Fibroblast of villous mesenchyme (primary cell): ENCODE measurements at regions not wholly inside any gene's neighbourhood (a gene's known extent, or its start where the extent isn't known, plus 50 kb on each side); places are given as distances from the start of the nearest gene placed in this dataset.
A peak's percentile ranks its signal among the peaks of the same experiment; 100 is the strongest.

Experiments
- DNase-seq: peaks from one replicate; pipeline ENCODE4 v3.0.0-alpha.2; 2010; ENCODE audit warnings: low read depth
- H3K4me3 ChIP-seq: 2 replicates; pipeline ENCODE4 v1.5.1; 2011; ENCODE audit warnings: low read depth, mild to moderate bottlenecking, low read length
- TF ChIP-seq, protein P1 (sequence below): IDR thresholded peaks from 2 replicates; pipeline ENCODE4 v1.5.1; 2012; ENCODE audit warnings: low read depth, mild to moderate bottlenecking, low read length; ENCODE audit not compliant: insufficient read depth

DNA sequence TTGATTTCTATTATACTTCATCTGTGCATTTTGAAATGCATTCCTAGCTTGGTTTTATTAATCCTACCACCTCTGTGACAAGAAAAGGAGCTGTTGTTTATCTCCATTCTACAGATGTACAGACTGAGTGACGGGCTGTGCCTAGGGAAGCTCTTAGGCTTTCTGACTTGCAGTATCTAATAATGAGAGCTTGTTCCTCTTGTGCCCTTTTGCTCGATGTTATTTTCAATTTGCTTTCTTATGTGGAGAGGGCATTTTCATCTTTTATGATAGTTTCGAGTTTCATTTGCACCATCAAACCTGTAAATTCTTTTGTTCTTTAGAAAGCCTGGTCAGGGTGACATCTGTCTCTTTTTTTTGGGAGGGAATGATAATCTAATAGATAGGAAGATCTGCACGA lies 256.5 kb downstream of the C4orf33 start:
- TF ChIP-seq, protein P1, sequence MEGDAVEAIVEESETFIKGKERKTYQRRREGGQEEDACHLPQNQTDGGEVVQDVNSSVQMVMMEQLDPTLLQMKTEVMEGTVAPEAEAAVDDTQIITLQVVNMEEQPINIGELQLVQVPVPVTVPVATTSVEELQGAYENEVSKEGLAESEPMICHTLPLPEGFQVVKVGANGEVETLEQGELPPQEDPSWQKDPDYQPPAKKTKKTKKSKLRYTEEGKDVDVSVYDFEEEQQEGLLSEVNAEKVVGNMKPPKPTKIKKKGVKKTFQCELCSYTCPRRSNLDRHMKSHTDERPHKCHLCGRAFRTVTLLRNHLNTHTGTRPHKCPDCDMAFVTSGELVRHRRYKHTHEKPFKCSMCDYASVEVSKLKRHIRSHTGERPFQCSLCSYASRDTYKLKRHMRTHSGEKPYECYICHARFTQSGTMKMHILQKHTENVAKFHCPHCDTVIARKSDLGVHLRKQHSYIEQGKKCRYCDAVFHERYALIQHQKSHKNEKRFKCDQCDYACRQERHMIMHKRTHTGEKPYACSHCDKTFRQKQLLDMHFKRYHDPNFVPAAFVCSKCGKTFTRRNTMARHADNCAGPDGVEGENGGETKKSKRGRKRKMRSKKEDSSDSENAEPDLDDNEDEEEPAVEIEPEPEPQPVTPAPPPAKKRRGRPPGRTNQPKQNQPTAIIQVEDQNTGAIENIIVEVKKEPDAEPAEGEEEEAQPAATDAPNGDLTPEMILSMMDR, result no peak
- no peak for DNase-seq
- no peak overlapping the region for H3K4me3 ChIP-seq

DNA sequence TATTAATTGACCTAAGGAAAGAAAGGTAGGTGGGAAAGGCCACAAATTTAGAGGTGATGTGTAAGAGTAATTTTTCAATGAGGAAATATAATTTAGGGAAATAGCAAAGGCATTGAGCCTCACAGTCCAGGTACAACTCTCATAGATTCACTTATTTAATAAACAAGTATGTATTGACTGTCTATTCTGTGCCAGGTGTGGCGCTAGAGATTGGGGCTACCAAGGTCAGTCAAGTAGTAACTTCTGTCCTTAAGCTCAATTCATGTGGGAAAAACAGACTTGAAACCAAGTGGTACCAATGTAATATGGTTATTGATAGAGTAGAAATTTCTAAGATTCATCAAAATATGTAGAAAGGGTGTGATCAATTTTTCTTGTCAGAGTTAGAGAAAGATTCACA lies 257.5 kb downstream of the C4orf33 start:
- DNase-seq, result no peak
- TF ChIP-seq, protein P1, result no peak
- no peak overlapping the region for H3K4me3 ChIP-seq

DNA sequence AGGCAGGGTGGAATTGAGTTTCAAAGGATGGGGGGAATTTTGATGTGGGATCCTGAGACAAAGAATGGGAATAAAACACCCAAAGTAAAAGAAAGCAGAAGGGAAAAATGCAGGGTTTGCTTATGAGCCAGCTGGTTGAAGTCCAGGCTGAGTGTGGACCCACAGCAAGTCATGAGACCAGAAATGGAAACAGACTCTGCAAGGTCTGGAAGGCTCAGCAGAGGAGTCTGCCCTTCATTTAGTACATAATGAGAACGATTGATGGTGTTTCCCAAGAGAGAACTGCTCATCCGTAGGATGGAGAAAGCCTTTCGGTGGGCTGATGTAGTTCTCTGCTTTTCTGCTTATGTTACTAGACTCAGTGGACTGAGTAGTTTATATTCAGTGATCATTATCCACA lies 259.1 kb downstream of the C4orf33 start:
- TF ChIP-seq, protein P1, result no peak
- H3K4me3 ChIP-seq, result no peak overlapping the region
- no peak for DNase-seq

DNA sequence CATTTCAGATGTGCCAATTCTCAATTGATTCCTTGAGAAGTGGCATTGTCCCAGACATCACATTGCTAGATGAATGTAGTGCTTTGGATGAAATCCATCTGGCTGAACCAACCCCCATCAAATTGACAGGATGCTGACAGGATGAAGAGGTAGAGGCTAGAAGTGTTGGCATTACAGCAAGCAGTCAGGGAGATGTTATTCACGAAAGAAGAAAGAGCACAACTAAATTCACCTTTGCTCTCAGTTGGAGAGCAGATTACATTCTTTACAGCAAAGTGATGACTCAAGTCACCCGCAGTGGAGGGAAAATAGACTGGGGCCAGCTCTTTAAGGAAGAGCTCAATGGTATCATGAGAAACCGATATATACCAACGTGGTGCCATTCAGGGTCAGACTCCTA lies 259.6 kb downstream of the C4orf33 start:
- TF ChIP-seq, protein P1, result no peak
- H3K4me3 ChIP-seq, result no peak overlapping the region
- DNase-seq, result no peak

DNA sequence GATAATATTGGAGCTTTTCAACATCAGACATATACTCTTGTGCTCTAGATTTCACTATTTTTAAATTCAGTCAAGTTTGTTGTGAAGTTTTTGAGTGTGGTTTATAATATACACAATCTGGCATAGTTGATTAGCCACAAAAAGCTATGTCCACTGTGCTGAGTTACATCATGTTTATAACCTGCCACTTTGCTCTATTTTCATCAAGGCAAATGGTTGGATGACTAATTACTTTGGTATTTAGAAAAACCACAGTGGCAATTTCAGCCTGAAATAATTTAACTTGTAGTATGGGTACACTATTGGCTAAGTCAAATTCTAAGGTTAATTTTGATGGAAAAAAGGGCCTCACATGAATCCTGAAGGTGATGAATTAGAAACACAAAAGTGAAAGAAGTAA lies 262.6 kb downstream of the C4orf33 start:
- H3K4me3 ChIP-seq, result no peak overlapping the region
- DNase-seq, result peak; percentile 78
- TF ChIP-seq, protein P1, result no peak

DNA sequence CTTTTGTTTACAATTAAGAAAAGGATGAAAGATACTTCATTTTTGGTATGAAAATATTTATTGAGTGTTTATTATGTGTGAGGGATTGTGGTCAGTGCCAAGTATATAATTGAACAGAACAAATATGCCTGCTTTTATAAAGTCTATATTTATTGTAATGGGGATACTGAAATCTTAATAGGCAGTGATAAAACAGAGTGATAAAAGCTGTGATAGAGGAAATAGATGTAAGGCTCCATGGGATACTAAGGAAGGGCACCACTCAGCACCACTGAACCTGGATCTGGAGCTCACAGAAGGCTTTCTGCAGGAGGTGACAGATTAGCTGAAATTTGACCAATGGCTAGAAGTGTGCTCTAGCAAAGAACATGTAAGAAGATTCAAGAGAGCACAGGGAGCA lies 263.5 kb downstream of the C4orf33 start:
- TF ChIP-seq, protein P1, result no peak
- DNase-seq, result no peak
- H3K4me3 ChIP-seq, result no peak overlapping the region

DNA sequence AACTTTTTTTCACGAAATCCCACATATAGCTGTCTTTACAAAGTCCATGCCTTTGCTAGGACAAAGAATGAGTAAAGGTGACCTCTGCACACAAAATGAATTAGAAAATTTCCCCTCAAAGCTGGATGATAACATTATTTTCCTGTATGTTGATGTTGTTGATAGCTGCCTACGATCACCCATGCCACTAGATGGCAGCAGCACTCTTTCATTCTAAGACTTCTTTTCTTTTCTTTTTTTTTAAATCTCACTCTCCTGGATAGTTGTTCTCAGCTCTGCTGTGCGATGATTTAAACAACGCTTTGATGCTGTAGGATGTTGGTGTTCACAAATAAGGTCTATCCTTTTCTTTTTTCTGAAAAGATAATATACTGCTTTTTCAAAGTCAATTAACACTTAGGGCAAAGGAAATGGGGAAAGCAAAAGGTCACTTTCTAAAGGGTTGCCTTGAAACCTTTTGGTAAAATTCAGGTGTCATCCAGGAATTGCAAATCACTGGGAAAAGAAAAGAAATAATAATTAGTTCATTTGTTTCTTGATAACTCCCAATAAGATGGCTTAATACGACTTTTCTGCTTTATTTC lies 266.8 kb downstream of the C4orf33 start:
- DNase-seq, result peak; percentile 74
- TF ChIP-seq, protein P1, result peak; percentile 88
- no peak overlapping the region for H3K4me3 ChIP-seq
